ENCODE measurements at regions not wholly inside any gene's neighbourhood (a gene's known extent, or its start where the extent isn't known, plus 50 kb on each side); places are given as distances from the start of the nearest gene placed in this dataset.

DNA sequence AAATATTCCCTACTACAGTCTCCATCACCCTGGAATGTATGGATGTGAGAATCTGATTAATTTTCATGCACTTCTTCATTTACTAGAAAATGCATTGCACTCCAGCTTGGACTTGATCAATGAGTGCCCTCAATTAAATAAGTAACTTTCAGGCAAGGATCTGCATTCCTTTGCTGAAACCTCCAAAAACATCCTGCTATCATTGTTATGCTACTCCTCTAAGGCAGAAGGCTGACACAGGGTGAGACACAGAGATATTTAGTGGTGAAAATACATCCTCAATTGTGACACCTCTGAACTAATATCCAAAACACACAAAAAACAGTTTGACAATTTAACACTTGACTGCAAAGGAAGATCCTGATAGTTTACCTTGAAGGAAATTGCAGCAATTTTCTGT, 57.9 kb upstream of the CDH12 start:
- no peaks in the 10 kb centered on the region; the same call in none of the 2 replicates for H3K27me3 ChIP-seq
- TF ChIP-seq, protein P1, sequence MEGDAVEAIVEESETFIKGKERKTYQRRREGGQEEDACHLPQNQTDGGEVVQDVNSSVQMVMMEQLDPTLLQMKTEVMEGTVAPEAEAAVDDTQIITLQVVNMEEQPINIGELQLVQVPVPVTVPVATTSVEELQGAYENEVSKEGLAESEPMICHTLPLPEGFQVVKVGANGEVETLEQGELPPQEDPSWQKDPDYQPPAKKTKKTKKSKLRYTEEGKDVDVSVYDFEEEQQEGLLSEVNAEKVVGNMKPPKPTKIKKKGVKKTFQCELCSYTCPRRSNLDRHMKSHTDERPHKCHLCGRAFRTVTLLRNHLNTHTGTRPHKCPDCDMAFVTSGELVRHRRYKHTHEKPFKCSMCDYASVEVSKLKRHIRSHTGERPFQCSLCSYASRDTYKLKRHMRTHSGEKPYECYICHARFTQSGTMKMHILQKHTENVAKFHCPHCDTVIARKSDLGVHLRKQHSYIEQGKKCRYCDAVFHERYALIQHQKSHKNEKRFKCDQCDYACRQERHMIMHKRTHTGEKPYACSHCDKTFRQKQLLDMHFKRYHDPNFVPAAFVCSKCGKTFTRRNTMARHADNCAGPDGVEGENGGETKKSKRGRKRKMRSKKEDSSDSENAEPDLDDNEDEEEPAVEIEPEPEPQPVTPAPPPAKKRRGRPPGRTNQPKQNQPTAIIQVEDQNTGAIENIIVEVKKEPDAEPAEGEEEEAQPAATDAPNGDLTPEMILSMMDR (IDR thresholded peaks at IDR 0.05; ENCODE audit: low read depth, low read length): no peak
- H3K4me3 ChIP-seq (ENCODE audit: low read depth, low read length): no peak overlapping the region
- H3K36me3 ChIP-seq: no peaks in the 10 kb centered on the region
- no peaks in the 10 kb centered on the region for H3K4me1 ChIP-seq
- no peak for DNase-seq
- H3K9me3 ChIP-seq: no peaks in the 10 kb centered on the region

DNA sequence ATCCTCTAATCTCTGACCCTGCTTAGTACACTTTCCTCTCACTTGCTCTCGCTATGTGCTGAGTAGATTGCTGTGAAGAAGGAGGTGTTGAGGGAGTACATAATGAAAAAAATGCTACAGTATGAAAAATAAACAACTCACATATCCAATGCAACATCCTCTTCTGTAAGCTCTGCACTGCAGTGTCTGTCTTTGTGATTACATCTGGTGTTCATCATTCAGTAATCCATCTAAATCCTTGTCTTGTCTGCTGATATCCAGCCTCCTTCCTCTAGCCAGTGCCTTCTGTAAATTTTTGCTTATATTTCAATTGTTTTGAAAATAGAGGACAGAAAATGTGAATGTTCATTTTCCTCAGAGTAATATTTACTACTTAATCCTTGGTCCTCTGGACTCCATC, 57.4 kb upstream of the CDH12 start:
- TF ChIP-seq, protein P1 (IDR thresholded peaks at IDR 0.05; ENCODE audit: low read depth, low read length): no peak
- no peaks in the 10 kb centered on the region for H3K9me3 ChIP-seq
- H3K27me3 ChIP-seq: no peaks in the 10 kb centered on the region; the same call in none of the 2 replicates
- DNase-seq: no peak
- no peak overlapping the region for H3K4me3 ChIP-seq (ENCODE audit: low read depth, low read length)
- no peaks in the 10 kb centered on the region for H3K4me1 ChIP-seq
- H3K36me3 ChIP-seq: no peaks in the 10 kb centered on the region

DNA sequence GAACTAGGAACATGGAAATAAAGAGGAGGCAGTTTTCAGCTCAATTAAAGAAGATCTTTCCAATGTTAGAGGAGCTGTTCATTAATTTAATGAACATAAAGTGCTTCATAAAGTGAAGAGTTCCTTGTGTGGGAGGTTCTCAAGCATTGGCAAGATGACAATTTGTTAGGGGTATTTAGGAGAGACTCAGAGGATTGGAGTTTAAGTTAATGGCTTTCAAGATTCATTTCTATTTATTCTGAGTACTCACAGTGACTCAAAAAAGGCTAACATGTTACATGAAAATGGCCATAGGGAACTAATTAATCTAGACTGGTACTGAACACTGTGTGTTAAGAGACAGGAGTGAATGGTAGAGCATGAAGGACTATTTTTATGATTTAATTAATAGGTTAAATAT, 55.4 kb upstream of the CDH12 start:
- Histone ChIP-seq H3K4me3 (ENCODE audit: low read depth, low read length) (no peak overlapping the region), H3K9me3 (no peaks in the 10 kb centered on the region), H3K4me1 (no peaks in the 10 kb centered on the region), H3K36me3 (no peaks in the 10 kb centered on the region), H3K27me3 (no peaks in the 10 kb centered on the region; the same call in none of the 2 replicates)
- TF ChIP-seq, protein P1 (IDR thresholded peaks at IDR 0.05; ENCODE audit: low read depth, low read length): no peak
- no peak for DNase-seq

DNA sequence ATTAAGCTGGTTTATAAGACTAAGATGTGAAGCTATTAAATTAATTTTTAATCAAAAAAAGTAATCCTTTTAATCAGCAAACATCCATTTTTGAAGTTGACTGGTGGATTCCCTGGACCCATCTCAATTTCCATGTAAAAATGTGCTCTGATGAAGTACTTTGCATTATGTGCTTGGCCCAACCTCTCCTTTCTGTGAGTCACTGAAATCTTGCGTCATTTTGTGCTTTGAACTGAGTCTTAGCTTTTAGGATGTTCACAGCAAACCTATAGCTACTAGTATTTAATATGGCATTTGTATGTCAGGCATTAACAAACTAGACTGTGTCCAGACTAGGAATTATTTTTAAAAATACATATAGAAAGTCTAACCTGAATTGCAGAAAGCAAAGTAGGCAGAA, 55.0 kb upstream of the CDH12 start:
- no peaks in the 10 kb centered on the region for H3K4me1 ChIP-seq
- no peak overlapping the region for H3K4me3 ChIP-seq (ENCODE audit: low read depth, low read length)
- TF ChIP-seq, protein P1 (IDR thresholded peaks at IDR 0.05; ENCODE audit: low read depth, low read length): no peak
- no peaks in the 10 kb centered on the region; the same call in 1 of the 2 replicates for H3K27me3 ChIP-seq
- H3K9me3 ChIP-seq: no peaks in the 10 kb centered on the region
- no peak for DNase-seq
- no peaks in the 10 kb centered on the region for H3K36me3 ChIP-seq

All from BE2C (cell line).